ENCODE measurements at regions not wholly inside any gene's neighbourhood (a gene's known extent, or its start where the extent isn't known, plus 50 kb on each side); places are given as distances from the start of the nearest gene placed in this dataset.

- FAIRE-seq (no peak), DNase-seq (ENCODE audit: low read depth, low spot score) (no peak)
- no peak overlapping the region for H3K27ac ChIP-seq (ENCODE audit: control insufficient read depth, insufficient read depth, low read length)
- dilution Hi-C loops (cut with MboI; ENCODE audit: extremely low pct_ligation_motif_present, low sequenced_read_pairs) = no loop called here
- no peaks in the 10 kb centered on the region for H3K9me3 ChIP-seq (ENCODE audit: control insufficient read depth, low read depth, low read length)
- H3K4me1 ChIP-seq (ENCODE audit: control insufficient read depth, extremely low read depth, insufficient read depth, low read length) = no peaks in the 10 kb centered on the region
- no peaks in the 10 kb centered on the region for H3K9me1 ChIP-seq (ENCODE audit: control insufficient read depth, extremely low read depth, insufficient read depth, low read length)
- no peak overlapping the region for H3K4me3 ChIP-seq (ENCODE audit: control insufficient read depth in 2 of 3, extremely low read depth in 1 of 3, insufficient read depth in 2 of 3, low read depth in 1 of 3, low read length in 3 of 3)
- no peaks in the 10 kb centered on the region for H3K36me3 ChIP-seq (ENCODE audit: control insufficient read depth in 2 of 2, extremely low read depth in 1 of 2, insufficient read depth in 2 of 2, low read length in 2 of 2)
- no peaks in the 10 kb centered on the region for H3K27me3 ChIP-seq (ENCODE audit: control insufficient read depth, extremely low read depth, insufficient read depth, low read length)
- no peak overlapping the region for H3K4me2 ChIP-seq (ENCODE audit: control insufficient read depth, extremely low read depth, insufficient read depth, low read depth, low read length)
- no peaks in the 10 kb centered on the region for H3K79me2 ChIP-seq (ENCODE audit: control insufficient read depth, insufficient read depth, low read length)
- no peak for TF ChIP-seq CTCF (optimal IDR thresholded peaks at IDR 0.05 in 1 of 3, IDR thresholded peaks at IDR 0.05 in 1 of 3, conservative IDR thresholded peaks at IDR 0.05 in 1 of 3; ENCODE audit: extremely low read depth in 1 of 3, insufficient read depth in 2 of 3, low read length in 3 of 3)
- TF ChIP-seq EZH2 (IDR thresholded peaks at IDR 0.05; ENCODE audit: low read length) = no peak
- H3K9ac ChIP-seq (ENCODE audit: control insufficient read depth, extremely low read depth, insufficient read depth, low read length) = no peak overlapping the region
- H4K20me1 ChIP-seq (ENCODE audit: control insufficient read depth, extremely low read depth, insufficient read depth, low read length) = no peaks in the 10 kb centered on the region
- H2AFZ ChIP-seq (ENCODE audit: control insufficient read depth, low read length) = no peak overlapping the region
These were observed 733.4 kb downstream of the C4orf33 start for GRCh38 chr4:129829373-129829772.

- no peak for FAIRE-seq
These were observed 743.7 kb downstream of the C4orf33 start for GRCh38 chr4:129839687-129840086.

More at GRCh38 chr4:129839687-129840086, 743.7 kb downstream of the C4orf33 start:
- no peaks in the 10 kb centered on the region for H4K20me1 ChIP-seq (ENCODE audit: control insufficient read depth, extremely low read depth, insufficient read depth, low read length)
- H3K27me3 ChIP-seq (ENCODE audit: control insufficient read depth, extremely low read depth, insufficient read depth, low read length) = no peaks in the 10 kb centered on the region
- H3K9me1 ChIP-seq (ENCODE audit: control insufficient read depth, extremely low read depth, insufficient read depth, low read length) = no peaks in the 10 kb centered on the region
- H3K27ac ChIP-seq (ENCODE audit: control insufficient read depth, insufficient read depth, low read length) = no peak overlapping the region
- H3K4me3 ChIP-seq (ENCODE audit: control insufficient read depth in 2 of 3, extremely low read depth in 1 of 3, insufficient read depth in 2 of 3, low read depth in 1 of 3, low read length in 3 of 3) = no peak overlapping the region
- dilution Hi-C loops (cut with MboI; ENCODE audit: extremely low pct_ligation_motif_present, low sequenced_read_pairs) = no loop called here
- no peak overlapping the region for H3K4me2 ChIP-seq (ENCODE audit: control insufficient read depth, extremely low read depth, insufficient read depth, low read depth, low read length)
- no peaks in the 10 kb centered on the region for H3K36me3 ChIP-seq (ENCODE audit: control insufficient read depth in 2 of 2, extremely low read depth in 1 of 2, insufficient read depth in 2 of 2, low read length in 2 of 2)
- no peak for DNase-seq (ENCODE audit: low read depth, low spot score)
- no peaks in the 10 kb centered on the region for H3K4me1 ChIP-seq (ENCODE audit: control insufficient read depth, extremely low read depth, insufficient read depth, low read length)
- H3K9ac ChIP-seq (ENCODE audit: control insufficient read depth, extremely low read depth, insufficient read depth, low read length) = no peak overlapping the region
- H2AFZ ChIP-seq (ENCODE audit: control insufficient read depth, low read length) = no peak overlapping the region
- no peak for TF ChIP-seq CTCF (optimal IDR thresholded peaks at IDR 0.05 in 1 of 3, IDR thresholded peaks at IDR 0.05 in 1 of 3, conservative IDR thresholded peaks at IDR 0.05 in 1 of 3; ENCODE audit: extremely low read depth in 1 of 3, insufficient read depth in 2 of 3, low read length in 3 of 3)
- TF ChIP-seq EZH2 (IDR thresholded peaks at IDR 0.05; ENCODE audit: low read length) = no peak
- no peaks in the 10 kb centered on the region for H3K79me2 ChIP-seq (ENCODE audit: control insufficient read depth, insufficient read depth, low read length)
- H3K9me3 ChIP-seq (ENCODE audit: control insufficient read depth, low read depth, low read length) = no peaks in the 10 kb centered on the region
